Iris pigment epithelial cell (primary cell): ENCODE measurements at regions not wholly inside any gene's neighbourhood (a gene's known extent, or its start where the extent isn't known, plus 50 kb on each side); places are given as distances from the start of the nearest gene placed in this dataset.
"Not testable (repeated sequence)": the region's sequence is repeated elsewhere in the genome, so short reads cannot be mapped to it uniquely, and the experiment has no call there.

Source experiments
- DNase-seq: peaks from one replicate; pipeline ENCODE4 v3.0.0-alpha.2; 2011; ENCODE audit warnings: low read depth

DNA sequence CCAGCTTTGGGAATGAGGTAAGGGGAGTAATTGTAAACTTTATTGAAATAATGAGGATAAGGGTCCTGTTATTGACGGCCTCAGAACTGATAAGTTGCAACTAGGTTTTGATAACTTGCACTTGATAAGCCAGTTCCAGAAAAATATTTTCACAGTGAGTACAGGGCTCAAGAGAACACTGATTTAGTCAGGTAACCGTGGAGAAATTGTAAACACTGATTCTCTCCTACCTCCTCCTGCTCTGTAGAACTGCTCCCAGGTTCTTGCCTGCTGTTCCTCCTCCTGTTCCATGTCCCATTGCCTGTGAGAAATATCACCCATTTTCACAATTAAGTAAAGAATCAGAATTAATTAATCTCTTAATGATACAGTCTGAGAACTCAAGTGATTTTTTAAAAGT, 55.0 kb upstream of the CXXC4 start:
- no peak for DNase-seq

- no peak for DNase-seq
Observed at GRCh38 chr4:104559502-104559901, 64.8 kb upstream of the CXXC4 start.

GRCh38 chr4:104571341-104571740, 76.6 kb upstream of the CXXC4 start:
- peak; percentile 8 for DNase-seq

- DNase-seq, result no peak
Observed at GRCh38 chr4:104574371-104574770, 79.7 kb upstream of the CXXC4 start.

DNA sequence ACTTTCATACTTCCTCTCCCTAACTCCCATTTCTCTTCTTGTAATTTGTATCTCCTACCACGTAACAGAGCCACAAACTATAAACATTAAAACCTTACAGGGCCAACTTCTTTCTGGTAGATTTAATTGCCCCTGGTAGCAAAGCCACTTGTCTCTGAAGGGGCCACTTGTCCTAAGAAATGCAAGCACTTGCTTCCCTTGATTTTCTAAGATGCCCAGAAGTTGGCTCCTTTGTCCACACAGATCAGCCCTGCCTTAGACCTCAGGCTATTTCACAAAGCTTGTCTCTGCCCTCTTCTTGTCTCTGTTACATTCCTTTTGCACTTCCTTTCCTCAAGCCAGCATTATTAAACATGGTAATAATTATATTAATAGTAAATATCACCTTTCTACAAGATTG, 80.6 kb upstream of the CXXC4 start:
- no peak for DNase-seq

GRCh38 chr4:104577405-104577804, 82.7 kb upstream of the CXXC4 start:
- DNase-seq, result no peak

DNA sequence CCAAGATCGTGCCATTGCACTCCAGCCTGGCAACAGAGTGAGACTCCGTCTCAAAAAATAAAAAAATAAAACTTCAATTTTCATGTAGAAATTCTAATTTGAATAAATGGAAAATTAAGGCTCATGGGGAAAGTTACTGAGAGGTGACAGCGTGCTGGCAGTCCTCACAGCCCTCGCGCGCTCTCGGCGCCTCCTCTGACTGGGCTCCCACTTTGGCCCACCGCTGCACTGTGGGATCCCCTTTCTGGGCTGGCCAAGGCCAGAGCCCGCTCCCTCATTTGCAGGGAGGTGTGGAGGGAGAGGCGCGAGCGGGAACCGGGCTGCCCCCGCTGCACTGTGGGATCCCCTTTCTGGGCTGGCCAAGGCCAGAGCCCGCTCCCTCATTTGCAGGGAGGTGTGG, 86.8 kb upstream of the CXXC4 start:
- DNase-seq, result not testable (repeated sequence)

GRCh38 chr4:104582056-104582455, 87.4 kb upstream of the CXXC4 start:
- not testable (repeated sequence) for DNase-seq

DNA sequence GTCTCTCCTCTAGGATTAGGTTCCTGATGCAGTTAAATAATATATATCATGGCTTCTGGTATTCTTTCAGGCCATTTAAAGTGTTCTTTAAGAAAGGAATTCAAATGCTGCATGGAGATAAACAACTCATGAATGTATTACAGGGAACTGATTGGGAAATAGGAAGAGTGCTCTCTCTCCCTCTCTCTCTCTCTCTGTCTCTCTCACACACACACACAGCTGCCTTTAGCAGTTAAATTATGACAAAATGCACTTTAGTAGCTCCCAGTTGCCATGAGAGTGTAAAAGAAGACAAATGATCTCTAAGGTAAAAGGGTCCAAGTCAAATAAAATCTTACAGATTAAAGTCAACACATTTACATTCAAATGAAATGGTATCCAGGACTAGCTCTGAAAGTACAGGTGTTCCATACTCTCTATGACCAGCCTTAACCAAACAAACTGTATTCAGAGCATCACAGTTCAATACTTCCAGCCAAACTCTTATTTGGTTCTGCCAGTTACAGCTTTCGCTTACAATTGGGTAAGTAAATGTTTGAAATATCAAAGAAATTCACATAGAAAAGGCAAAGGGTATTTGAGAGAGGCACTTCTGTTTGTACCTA, 94.7 kb upstream of the CXXC4 start:
- DNase-seq, result peak; percentile 29

DNA sequence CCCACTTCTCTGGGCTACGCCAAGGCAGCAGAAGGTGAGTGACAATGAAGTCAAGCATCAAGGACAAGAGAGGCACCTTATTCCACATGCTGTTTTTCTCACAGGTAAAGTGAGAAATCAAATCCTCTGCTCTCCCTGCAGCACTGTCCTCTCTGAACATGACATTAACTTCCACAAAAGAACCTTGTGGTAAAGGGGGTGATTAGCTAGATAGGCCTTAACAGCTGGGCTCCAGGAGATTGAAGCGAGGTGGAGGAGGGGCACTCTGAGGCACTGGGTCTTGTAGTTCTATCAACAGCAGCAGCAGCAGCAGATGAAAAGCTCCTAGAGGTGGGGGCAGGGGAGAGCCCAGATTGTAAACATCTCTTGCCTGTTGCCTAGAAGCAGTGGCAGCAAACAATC, 96.8 kb upstream of the CXXC4 start:
- DNase-seq, result no peak

DNA sequence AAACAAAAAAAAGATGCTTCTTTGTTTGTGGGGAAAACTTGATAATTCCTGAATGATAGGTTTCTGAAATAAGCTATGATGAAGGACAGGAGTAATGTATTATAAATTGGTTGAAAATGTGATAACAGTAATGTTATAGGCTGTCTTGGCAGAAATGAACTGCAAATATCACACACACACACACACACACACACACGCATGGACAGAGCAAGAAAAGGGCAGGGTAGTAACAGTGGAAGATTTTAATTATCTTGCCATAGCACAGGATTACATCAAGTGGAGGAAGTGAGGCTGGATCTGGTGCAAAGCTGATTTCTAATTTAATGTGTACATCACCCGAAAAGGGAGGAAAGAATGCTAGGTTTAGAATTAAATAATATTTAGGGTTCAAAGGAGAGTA, 97.5 kb upstream of the CXXC4 start:
- no peak for DNase-seq

DNA sequence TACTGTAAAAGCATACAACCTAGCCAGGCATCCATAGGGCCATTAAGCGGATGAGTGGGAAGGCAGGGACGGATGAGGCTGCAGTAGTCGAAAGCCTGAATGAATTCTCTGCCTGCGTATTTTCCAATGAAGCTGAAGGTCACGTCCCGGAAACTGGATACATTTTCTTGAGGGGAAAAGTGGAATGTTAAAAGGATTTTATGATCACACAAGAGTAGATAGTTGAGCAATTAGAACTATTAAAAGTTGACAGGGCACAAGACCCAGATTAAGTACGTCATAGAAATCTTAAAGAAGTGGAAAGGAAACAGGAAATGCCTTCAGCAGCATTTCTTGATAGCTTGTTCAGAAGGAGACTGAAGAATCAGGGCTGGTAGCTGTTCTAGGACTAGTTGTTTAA, 98.3 kb upstream of the CXXC4 start:
- DNase-seq, result peak; percentile 72

DNA sequence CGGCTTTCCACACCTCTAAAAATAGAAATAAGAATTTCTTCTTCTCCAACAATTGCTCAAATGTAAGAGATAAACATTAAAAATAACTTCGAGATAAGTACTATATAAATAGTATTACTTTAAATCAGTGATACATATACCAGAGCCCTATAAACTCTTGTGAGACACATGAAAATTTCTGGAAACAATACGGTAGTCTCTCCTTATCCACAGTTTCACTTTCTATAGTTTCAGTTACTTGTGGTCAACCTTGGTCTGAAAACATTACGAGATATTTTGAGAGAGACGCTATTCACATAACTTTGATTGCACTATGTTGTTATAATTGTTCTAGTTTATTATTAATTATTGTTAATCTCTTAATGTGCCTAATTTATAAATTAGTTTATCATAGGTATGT, 101.5 kb upstream of the CXXC4 start:
- DNase-seq, result no peak

GRCh38 chr4:104615496-104615895, 120.8 kb upstream of the CXXC4 start:
- DNase-seq, result no peak

DNA sequence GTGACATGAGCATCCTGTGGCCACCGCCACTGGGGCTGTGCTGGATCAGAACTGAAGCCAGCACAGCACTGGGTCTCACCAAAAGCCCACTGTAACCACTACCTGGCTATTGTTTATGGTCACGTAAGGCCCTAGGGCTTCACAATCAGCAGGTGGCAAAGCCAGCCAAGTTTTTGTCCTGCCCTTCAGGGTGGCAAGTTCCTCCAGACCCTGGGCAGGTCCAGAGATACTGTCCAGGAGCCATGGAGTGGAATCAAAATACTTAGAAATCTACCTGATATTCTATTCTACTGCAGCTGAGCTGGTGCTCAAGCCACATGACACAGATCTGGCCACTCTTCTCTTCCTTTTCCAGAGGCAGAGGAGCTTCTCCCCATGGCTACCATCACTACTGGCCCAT, 121.2 kb upstream of the CXXC4 start:
- DNase-seq, result no peak

GRCh38 chr4:104616401-104616820, 121.7 kb upstream of the CXXC4 start:
- no peak for DNase-seq

DNA sequence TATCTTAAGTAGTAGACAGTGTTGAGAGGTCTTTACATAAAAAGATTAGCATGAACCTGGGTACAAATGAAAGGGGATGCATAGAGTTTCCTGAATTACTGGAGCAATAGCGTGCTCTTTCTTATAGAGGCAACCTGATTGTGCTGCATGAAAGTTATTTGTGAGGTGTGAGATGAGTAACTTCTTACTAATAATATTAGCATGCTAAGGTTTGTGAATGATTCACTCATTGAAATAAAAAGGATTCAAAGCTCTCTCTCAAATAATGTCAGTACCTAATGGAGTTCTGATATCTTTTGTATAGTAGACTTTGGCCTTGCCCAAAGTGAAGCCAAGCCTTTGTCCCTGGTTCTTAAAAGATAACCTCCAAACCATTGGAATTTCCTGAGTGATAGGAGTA, 131.0 kb upstream of the CXXC4 start:
- DNase-seq, result no peak

DNA sequence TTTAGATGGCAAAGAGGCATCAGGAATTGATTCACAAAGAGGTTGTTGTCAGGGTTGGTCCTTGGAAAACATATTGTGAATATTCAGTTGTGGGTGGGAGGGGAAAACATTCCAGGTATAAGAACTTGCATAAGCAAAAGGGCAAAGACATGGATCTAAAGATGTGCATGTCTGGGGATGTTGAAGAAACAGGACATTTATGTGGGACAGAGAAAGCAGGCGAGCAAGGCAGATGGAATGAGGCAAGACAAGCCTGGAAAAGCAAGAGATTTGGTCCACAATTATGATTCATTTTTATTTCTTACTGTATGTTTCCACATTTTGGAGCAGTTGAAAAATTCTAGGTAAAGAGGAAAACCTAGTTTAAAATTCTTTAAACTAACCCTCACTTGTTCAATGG, 134.9 kb upstream of the CXXC4 start:
- DNase-seq, result peak; percentile 3

DNA sequence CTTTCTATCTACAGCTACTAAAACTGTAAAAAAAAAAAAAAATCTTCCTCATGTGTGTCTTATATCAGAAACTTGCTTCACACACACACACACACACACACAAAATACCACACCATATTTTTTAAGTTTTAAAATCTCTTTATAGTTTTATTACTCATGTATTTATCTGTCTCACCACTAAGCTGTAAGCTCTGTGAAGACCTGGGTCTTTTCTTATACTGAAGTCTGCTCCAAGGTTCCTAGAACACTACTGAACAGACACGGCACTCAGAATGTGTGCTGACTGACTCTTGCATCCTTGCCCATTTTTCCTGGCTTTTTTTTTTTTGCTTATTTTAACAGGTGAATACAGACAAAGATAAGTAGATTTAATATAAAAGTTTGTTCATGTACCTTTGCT, 135.6 kb upstream of the CXXC4 start:
- DNase-seq, result peak; percentile 11

- DNase-seq, result no peak
Observed at GRCh38 chr4:104631000-104631399, 136.3 kb upstream of the CXXC4 start.

DNA sequence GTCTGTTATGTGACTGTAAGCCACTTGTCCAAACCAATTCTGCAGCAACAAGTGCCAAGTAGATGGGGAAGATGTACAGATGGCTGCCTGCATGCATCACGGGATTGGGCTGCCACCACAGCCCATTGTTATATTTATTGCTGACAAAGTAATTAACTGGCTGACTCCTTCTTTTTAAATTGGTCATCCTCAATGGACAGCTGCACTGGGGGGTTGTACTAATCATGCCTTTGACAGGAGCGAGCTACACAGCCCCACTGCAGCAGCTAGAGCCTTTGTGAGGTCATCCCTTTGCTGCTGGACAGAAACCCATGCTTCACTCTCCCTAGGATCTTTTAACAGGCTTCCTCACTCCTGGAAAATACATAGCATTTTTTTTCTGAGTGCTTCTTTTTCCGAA, 146.7 kb upstream of the CXXC4 start:
- no peak for DNase-seq

GRCh38 chr4:104642521-104642920, 147.8 kb upstream of the CXXC4 start:
- DNase-seq, result no peak

- DNase-seq, result no peak
Observed at GRCh38 chr4:104643805-104644204, 149.1 kb upstream of the CXXC4 start.

GRCh38 chr4:104649631-104650030, 154.9 kb upstream of the CXXC4 start:
- DNase-seq, result no peak

DNA sequence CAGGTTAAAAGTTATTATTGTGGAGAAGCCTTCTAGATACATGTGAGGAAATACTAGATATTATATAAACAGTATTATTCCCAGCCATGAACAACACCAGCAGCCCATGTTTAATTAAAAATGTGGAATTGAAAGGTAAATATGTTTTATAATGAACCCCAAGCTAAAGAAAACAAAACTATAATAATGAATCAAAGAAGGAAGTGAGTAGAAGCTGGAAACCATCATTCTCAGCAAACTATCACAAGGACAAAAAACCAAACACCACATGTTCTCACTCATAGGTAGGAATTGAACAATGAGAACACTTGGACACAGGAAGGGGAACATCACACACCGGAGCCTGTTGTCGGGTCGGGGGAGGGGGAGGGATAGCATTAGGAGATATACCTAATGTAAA, 167.6 kb upstream of the CXXC4 start:
- not testable (repeated sequence) for DNase-seq
